CD4-positive, CD25-positive, alpha-beta regulatory T cell (primary cell): ENCODE measurements at regions not wholly inside any gene's neighbourhood (a gene's known extent, or its start where the extent isn't known, plus 50 kb on each side); places are given as distances from the start of the nearest gene placed in this dataset.

Experiments
- ATAC-seq, 2 donors: fragments of 150-1000 bp; cut with Tn5 transposase; one replicate each; pipeline ENCODE4 v1.10.0; 2021; ENCODE audit warnings: low read depth in 2 of 2, moderate number of reproducible peaks in 2 of 2, moderate library complexity in 1 of 2
- DNase-seq, 3 donors: peaks; one replicate each; pipeline versions ENCODE4 v3.0.0 to v3.0.0-alpha.2; 2012 to 2022; ENCODE audit warnings: mixed read lengths in 1 of 3
- H3K27ac ChIP-seq: one replicate; pipeline ENCODE4 v1.7.0; 2013; ENCODE audit warnings: mild to moderate bottlenecking, low read length; ENCODE audit not compliant: insufficient read depth, poor library complexity, severe bottlenecking
- H3K27me3 ChIP-seq: one replicate; pipeline ENCODE4 v1.7.0; 2013; ENCODE audit warnings: low read length; ENCODE audit not compliant: control insufficient read depth, insufficient read depth
- H3K36me3 ChIP-seq: one replicate; pipeline ENCODE4 v1.7.0; 2013; ENCODE audit warnings: mild to moderate bottlenecking, low read length, moderate library complexity; ENCODE audit not compliant: control insufficient read depth, insufficient read depth
- H3K4me1 ChIP-seq: 2 replicates; pipeline ENCODE4 v1.7.0; 2013; ENCODE audit warnings: mild to moderate bottlenecking, low read length; ENCODE audit not compliant: insufficient read depth, control insufficient read depth, poor library complexity, severe bottlenecking
- H3K4me3 ChIP-seq: one replicate; pipeline ENCODE4 v1.7.0; 2013; ENCODE audit warnings: low read depth, mild to moderate bottlenecking, low read length, moderate library complexity
- H3K9me3 ChIP-seq, 2 experiments: 1 replicate in 1 of 2; 2 replicates in 1 of 2; pipeline ENCODE4 v1.7.0; 2013; ENCODE audit warnings: low read length in 2 of 2, mild to moderate bottlenecking in 1 of 2, moderate library complexity in 1 of 2; ENCODE audit not compliant: control insufficient read depth in 2 of 2
- H3K27ac Mint-ChIP-seq, 3 donors: one replicate each; pipeline ENCODE4 v1.8.0; 2020 to 2022; ENCODE audit warnings: mild to moderate bottlenecking in 3 of 3, mixed read lengths in 3 of 3, moderate library complexity in 2 of 3
- H3K27me3 Mint-ChIP-seq: one replicate; pipeline ENCODE4 v1.8.0; 2022; ENCODE audit warnings: mild to moderate bottlenecking, mixed read lengths
- H3K36me3 Mint-ChIP-seq: one replicate; pipeline ENCODE4 v1.8.0; 2020; ENCODE audit warnings: mixed read lengths
- H3K4me1 Mint-ChIP-seq, 4 donors: one replicate each; pipeline ENCODE4 v1.8.0; 2020 to 2022; ENCODE audit warnings: mixed read lengths in 4 of 4, mild to moderate bottlenecking in 1 of 4
- H3K4me3 Mint-ChIP-seq, 4 donors: one replicate each; pipeline ENCODE4 v1.8.0; 2020 to 2022; ENCODE audit warnings: mild to moderate bottlenecking in 4 of 4, mixed read lengths in 4 of 4, moderate library complexity in 3 of 4
- H3K9me3 Mint-ChIP-seq, 7 donors: one replicate each; pipeline ENCODE4 v1.8.0; 2020 to 2022; ENCODE audit warnings: mixed read lengths in 7 of 7, mild to moderate bottlenecking in 3 of 7, moderate library complexity in 2 of 7

GRCh38 chr2:217361483-217361880, 501.6 kb upstream of the TNP1 start:
- H3K4me3 ChIP-seq = no peak overlapping the region
- Mint-ChIP-seq H3K4me1 (no peaks in the 10 kb centered on the region), H3K4me3 (no peak overlapping the region), H3K27me3 (no peaks in the 10 kb centered on the region), H3K27ac (no peak overlapping the region), H3K36me3 (no peaks in the 10 kb centered on the region), H3K9me3 (peaks cover 0 to 3% (median 0%) of the 10 kb centered on the region in 7 donors)
- DNase-seq (no peak), ATAC-seq (no peak)
- H3K9me3 ChIP-seq = no peaks in the 10 kb centered on the region
- no peaks in the 10 kb centered on the region for H3K36me3 ChIP-seq
- H3K4me1 ChIP-seq = no peaks in the 10 kb centered on the region
- H3K27me3 ChIP-seq = no peaks in the 10 kb centered on the region
- H3K27ac ChIP-seq = no peak overlapping the region

- Histone ChIP-seq H3K27me3 (no peaks in the 10 kb centered on the region), H3K9me3 (no peaks in the 10 kb centered on the region), H3K27ac (no peak overlapping the region), H3K36me3 (no peaks in the 10 kb centered on the region), H3K4me1 (no peaks in the 10 kb centered on the region), H3K4me3 (no peak overlapping the region)
- Mint-ChIP-seq H3K27me3 (no peaks in the 10 kb centered on the region), H3K9me3 (peaks cover 0 to 3% (median 0%) of the 10 kb centered on the region in 7 donors), H3K4me3 (no peak overlapping the region), H3K36me3 (no peaks in the 10 kb centered on the region), H3K4me1 (no peaks in the 10 kb centered on the region), H3K27ac (no peak overlapping the region)
- ATAC-seq (no peak), DNase-seq (no peak)
These were observed 501.1 kb upstream of the TNP1 start for GRCh38 chr2:217360781-217361482.

GRCh38 chr2:217360111-217360510, 500.2 kb upstream of the TNP1 start:
- ATAC-seq (no peak), DNase-seq (no peak)
- H3K4me3 ChIP-seq = no peak overlapping the region
- Mint-ChIP-seq H3K9me3 (peaks cover 0 to 3% (median 0%) of the 10 kb centered on the region in 7 donors), H3K27ac (no peak overlapping the region), H3K27me3 (no peaks in the 10 kb centered on the region), H3K4me1 (no peaks in the 10 kb centered on the region), H3K4me3 (no peak overlapping the region), H3K36me3 (no peaks in the 10 kb centered on the region)
- no peaks in the 10 kb centered on the region for H3K4me1 ChIP-seq
- H3K36me3 ChIP-seq = no peaks in the 10 kb centered on the region
- no peaks in the 10 kb centered on the region for H3K27me3 ChIP-seq
- H3K9me3 ChIP-seq = no peaks in the 10 kb centered on the region
- no peak overlapping the region for H3K27ac ChIP-seq

GRCh38 chr2:217357886-217358620, 498.2 kb upstream of the TNP1 start:
- Histone ChIP-seq H3K27ac (no peak overlapping the region), H3K9me3 (no peaks in the 10 kb centered on the region), H3K36me3 (no peaks in the 10 kb centered on the region), H3K27me3 (no peaks in the 10 kb centered on the region), H3K4me3 (no peak overlapping the region), H3K4me1 (no peaks in the 10 kb centered on the region)
- H3K4me1 Mint-ChIP-seq = no peaks in the 10 kb centered on the region
- no peak for DNase-seq
- H3K27ac Mint-ChIP-seq = no peak overlapping the region
- no peak for ATAC-seq
- H3K36me3 Mint-ChIP-seq = no peaks in the 10 kb centered on the region
- H3K9me3 Mint-ChIP-seq = peaks cover 0 to 1% (median 0%) of the 10 kb centered on the region in 7 donors
- H3K27me3 Mint-ChIP-seq = no peaks in the 10 kb centered on the region
- no peak overlapping the region for H3K4me3 Mint-ChIP-seq

GRCh38 chr2:217356781-217357180, 496.9 kb upstream of the TNP1 start:
- Histone ChIP-seq H3K36me3 (no peaks in the 10 kb centered on the region), H3K27me3 (no peaks in the 10 kb centered on the region), H3K4me1 (no peaks in the 10 kb centered on the region), H3K4me3 (no peak overlapping the region), H3K9me3 (no peaks in the 10 kb centered on the region), H3K27ac (no peak overlapping the region)
- no peak for ATAC-seq
- DNase-seq = no peak
- Mint-ChIP-seq H3K27me3 (no peaks in the 10 kb centered on the region), H3K4me1 (no peaks in the 10 kb centered on the region), H3K36me3 (no peaks in the 10 kb centered on the region), H3K9me3 (peaks cover 0 to 1% (median 0%) of the 10 kb centered on the region in 7 donors), H3K4me3 (no peak overlapping the region), H3K27ac (no peak overlapping the region)

GRCh38 chr2:217356142-217356541, 496.3 kb upstream of the TNP1 start:
- no peaks in the 10 kb centered on the region for H3K9me3 ChIP-seq
- no peaks in the 10 kb centered on the region for H3K27me3 Mint-ChIP-seq
- no peak for ATAC-seq

GRCh38 chr2:217353591-217353990, 493.7 kb upstream of the TNP1 start:
- Mint-ChIP-seq H3K9me3 (peaks cover 0 to 13% (median 4%) of the 10 kb centered on the region in 7 donors), H3K27ac (no peak overlapping the region), H3K4me1 (no peaks in the 10 kb centered on the region), H3K4me3 (no peak overlapping the region), H3K27me3 (no peaks in the 10 kb centered on the region), H3K36me3 (no peaks in the 10 kb centered on the region)
- Histone ChIP-seq H3K9me3 (peaks cover 0 to 3% of the 10 kb centered on the region in 2 experiments), H3K36me3 (no peaks in the 10 kb centered on the region), H3K27me3 (no peaks in the 10 kb centered on the region), H3K4me3 (no peak overlapping the region), H3K4me1 (no peaks in the 10 kb centered on the region), H3K27ac (no peak overlapping the region)
- no peak for ATAC-seq
- no peak for DNase-seq

More at GRCh38 chr2:217356142-217356541, 496.3 kb upstream of the TNP1 start:
- Histone ChIP-seq H3K27me3 (no peaks in the 10 kb centered on the region), H3K4me1 (no peaks in the 10 kb centered on the region), H3K4me3 (no peak overlapping the region), H3K36me3 (no peaks in the 10 kb centered on the region), H3K27ac (no peak overlapping the region)
- Mint-ChIP-seq H3K9me3 (peaks cover 0 to 1% (median 0%) of the 10 kb centered on the region in 7 donors), H3K27ac (no peak overlapping the region), H3K36me3 (no peaks in the 10 kb centered on the region), H3K4me3 (no peak overlapping the region), H3K4me1 (no peaks in the 10 kb centered on the region)
- no peak for DNase-seq

- H3K4me3 Mint-ChIP-seq = no peak overlapping the region
- H3K27me3 Mint-ChIP-seq = no peaks in the 10 kb centered on the region
- Histone ChIP-seq H3K27me3 (no peaks in the 10 kb centered on the region), H3K27ac (no peak overlapping the region), H3K4me3 (no peak overlapping the region), H3K9me3 (peaks cover 0 to 3% of the 10 kb centered on the region in 2 experiments), H3K4me1 (no peaks in the 10 kb centered on the region), H3K36me3 (no peaks in the 10 kb centered on the region)
- H3K4me1 Mint-ChIP-seq = no peaks in the 10 kb centered on the region
- DNase-seq (no peak), ATAC-seq (no peak)
- peaks cover 0 to 13% (median 4%) of the 10 kb centered on the region in 7 donors for H3K9me3 Mint-ChIP-seq
- no peaks in the 10 kb centered on the region for H3K36me3 Mint-ChIP-seq
- H3K27ac Mint-ChIP-seq = no peak overlapping the region
These were observed 491.5 kb upstream of the TNP1 start for GRCh38 chr2:217351378-217351777.
